Gastroesophageal sphincter (tissue), 4 donors: ENCODE measurements at regions not wholly inside any gene's neighbourhood (a gene's known extent, or its start where the extent isn't known, plus 50 kb on each side); places are given as distances from the start of the nearest gene placed in this dataset.

Experiments
- ATAC-seq: fragments of 150-250 bp; one replicate; pipeline ENCODE4 v1.9.1; 2016; ENCODE audit warnings: mild to moderate bottlenecking, moderate library complexity
- H3K27ac ChIP-seq, 4 donors: fragments of 200-600 bp; sonication (generic) in 3 of 4; 1 replicate in 3 of 4; 2 replicates in 1 of 4; pipeline ENCODE4 v1.5.1; 2016 to 2019
- H3K27me3 ChIP-seq: fragments of 200-600 bp; sonication (generic); one replicate; pipeline ENCODE4 v1.5.1; 2019
- H3K36me3 ChIP-seq, 2 donors: fragments of 200-600 bp; sonication (generic); one replicate each; pipeline ENCODE4 v1.5.1; 2019; ENCODE audit warnings: control low read depth in 1 of 2
- H3K4me1 ChIP-seq, 3 donors: fragments of 200-600 bp; sonication (generic); 1 replicate in 2 of 3; 2 replicates in 1 of 3; pipeline ENCODE4 v1.5.1; 2016 to 2019; ENCODE audit warnings: control low read depth in 2 of 3
- H3K4me3 ChIP-seq, 2 donors: fragments of 200-600 bp; sonication (generic); one replicate each; pipeline ENCODE4 v1.5.1; 2019; ENCODE audit warnings: mild to moderate bottlenecking in 1 of 2, moderate library complexity in 1 of 2
- H3K9me3 ChIP-seq, 3 donors: fragments of 200-600 bp; sonication (generic); one replicate each; pipeline ENCODE4 v1.5.1; 2017 to 2019; ENCODE audit warnings: control low read depth in 2 of 3
- EP300 ChIP-seq: sonication (generic); formaldehyde crosslinking; IDR thresholded peaks from one replicate; pipeline ENCODE4 v1.6.1; 2017; ENCODE audit warnings: antibody characterized with exemption, mild to moderate bottlenecking
- POLR2A ChIP-seq, 2 donors: fragments of 450-650 bp; IDR thresholded peaks; one replicate each; pipeline ENCODE4 v1.6.1; 2017; ENCODE audit warnings: antibody characterized with exemption in 2 of 2, mild to moderate bottlenecking in 2 of 2, moderate library complexity in 1 of 2
- POLR2AphosphoS5 ChIP-seq: sonication (generic); formaldehyde crosslinking; IDR thresholded peaks from one replicate; pipeline ENCODE4 v1.6.1; 2017; ENCODE audit warnings: antibody characterized with exemption
- WGBS, 2 donors: methylation state at CpG; one replicate each; pipeline ENCODE4 v1.1.5; 2018; ENCODE audit warnings: low coverage in 1 of 2; 5-methylcytosine and 5-hydroxymethylcytosine counted together
- TF ChIP-seq, protein P1 (sequence below), 4 experiments: fragments of 200-600 bp in 2 of 4; fragments of 450-650 bp in 2 of 4; sonication (generic) in 1 of 4; IDR thresholded peaks; one replicate each; pipeline ENCODE4 v1.5.1; 2017 to 2019; ENCODE audit warnings: antibody characterized with exemption in 4 of 4, mild to moderate bottlenecking in 2 of 4, moderate library complexity in 2 of 4

GRCh38 chr7:424961-425793, 94.5 kb downstream of the PDGFA start:
- peak overlapping the region in 3 of 4 donors; percentile 54 to 66 (median 63) for H3K27ac ChIP-seq
- peaks cover 5% of the 10 kb centered on the region for H3K27me3 ChIP-seq
- H3K36me3 ChIP-seq = no peaks in the 10 kb centered on the region
- peak overlapping the region in 1 of 2 donors; percentile 14 for H3K4me3 ChIP-seq
- peak; percentile 48 for ATAC-seq
- no peaks in the 10 kb centered on the region for H3K9me3 ChIP-seq
- 66% methylated on average over 9 of the region's 46 CpGs; no CpG with 5 or more reads in 1 of the 2 donors for WGBS, 2 donors
- TF ChIP-seq POLR2AphosphoS5 = peak; percentile 62
- no peak for TF ChIP-seq POLR2A (IDR thresholded peaks at IDR 0.05)
- peaks cover 0 to 19% (median 0%) of the 10 kb centered on the region in 3 donors for H3K4me1 ChIP-seq

- Histone ChIP-seq H3K36me3 (no peaks in the 10 kb centered on the region), H3K4me1 (peaks cover 0 to 19% (median 0%) of the 10 kb centered on the region in 3 donors), H3K27me3 (peaks cover 5% of the 10 kb centered on the region), H3K4me3 (peak overlapping the region in 1 of 2 donors; percentile 14), H3K27ac (peak overlapping the region in 3 of 4 donors; percentile 54 to 66 (median 63)), H3K9me3 (no peaks in the 10 kb centered on the region)
- WGBS, 2 donors = 33% methylated on average over 1 of the region's 16 CpGs; no CpG with 5 or more reads in 1 of the 2 donors
- no peak for ATAC-seq
- TF ChIP-seq POLR2A (IDR thresholded peaks at IDR 0.05) (no peak), POLR2AphosphoS5 (no peak), EP300 (no peak)
- TF ChIP-seq, protein P1, sequence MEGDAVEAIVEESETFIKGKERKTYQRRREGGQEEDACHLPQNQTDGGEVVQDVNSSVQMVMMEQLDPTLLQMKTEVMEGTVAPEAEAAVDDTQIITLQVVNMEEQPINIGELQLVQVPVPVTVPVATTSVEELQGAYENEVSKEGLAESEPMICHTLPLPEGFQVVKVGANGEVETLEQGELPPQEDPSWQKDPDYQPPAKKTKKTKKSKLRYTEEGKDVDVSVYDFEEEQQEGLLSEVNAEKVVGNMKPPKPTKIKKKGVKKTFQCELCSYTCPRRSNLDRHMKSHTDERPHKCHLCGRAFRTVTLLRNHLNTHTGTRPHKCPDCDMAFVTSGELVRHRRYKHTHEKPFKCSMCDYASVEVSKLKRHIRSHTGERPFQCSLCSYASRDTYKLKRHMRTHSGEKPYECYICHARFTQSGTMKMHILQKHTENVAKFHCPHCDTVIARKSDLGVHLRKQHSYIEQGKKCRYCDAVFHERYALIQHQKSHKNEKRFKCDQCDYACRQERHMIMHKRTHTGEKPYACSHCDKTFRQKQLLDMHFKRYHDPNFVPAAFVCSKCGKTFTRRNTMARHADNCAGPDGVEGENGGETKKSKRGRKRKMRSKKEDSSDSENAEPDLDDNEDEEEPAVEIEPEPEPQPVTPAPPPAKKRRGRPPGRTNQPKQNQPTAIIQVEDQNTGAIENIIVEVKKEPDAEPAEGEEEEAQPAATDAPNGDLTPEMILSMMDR (IDR thresholded peaks at IDR 0.05) = no peak
Measured at GRCh38 chr7:425794-426188, 93.9 kb downstream of the PDGFA start.

DNA sequence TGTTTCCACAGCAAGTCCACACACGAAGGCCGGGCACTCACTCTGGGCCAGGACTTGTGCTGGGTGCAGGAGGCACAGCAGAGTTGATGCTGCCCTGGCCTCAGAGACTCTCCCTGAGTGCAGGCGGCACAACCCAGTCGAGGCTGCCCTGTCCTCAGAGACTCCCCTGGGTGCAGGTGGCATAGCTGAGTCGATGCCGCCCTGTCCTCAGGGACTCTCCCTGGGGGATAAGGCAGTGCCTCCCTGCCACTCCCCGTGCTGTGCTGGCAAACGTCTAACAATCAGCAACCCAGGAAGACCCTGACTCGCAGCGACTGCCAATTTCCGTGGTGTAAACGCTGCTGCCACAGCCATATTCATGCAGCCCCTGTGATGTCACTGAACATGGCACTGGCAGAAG, 93.1 kb downstream of the PDGFA start:
- peaks cover 0 to 19% (median 0%) of the 10 kb centered on the region in 3 donors for H3K4me1 ChIP-seq
- 87% methylated on average over 3 of the region's 12 CpGs; no CpG with 5 or more reads in 1 of the 2 donors for WGBS, 2 donors
- H3K36me3 ChIP-seq = no peaks in the 10 kb centered on the region
- H3K4me3 ChIP-seq = no peak overlapping the region
- TF ChIP-seq POLR2A (IDR thresholded peaks at IDR 0.05) (no peak), POLR2AphosphoS5 (no peak), EP300 (no peak)
- TF ChIP-seq, protein P1 (IDR thresholded peaks at IDR 0.05) = no peak
- H3K27ac ChIP-seq = peak overlapping the region in 1 of 4 donors; percentile 66
- no peaks in the 10 kb centered on the region for H3K9me3 ChIP-seq
- no peak for ATAC-seq
- H3K27me3 ChIP-seq = peaks cover 5% of the 10 kb centered on the region

GRCh38 chr7:427506-428103, 92.0 kb downstream of the PDGFA start:
- Histone ChIP-seq H3K4me3 (no peak overlapping the region), H3K9me3 (no peaks in the 10 kb centered on the region), H3K27ac (no peak overlapping the region), H3K4me1 (peaks cover 0 to 19% (median 0%) of the 10 kb centered on the region in 3 donors), H3K27me3 (peaks cover 5% of the 10 kb centered on the region), H3K36me3 (no peaks in the 10 kb centered on the region)
- TF ChIP-seq, protein P1 (IDR thresholded peaks at IDR 0.05) = no peak
- TF ChIP-seq POLR2AphosphoS5 (no peak), EP300 (no peak), POLR2A (IDR thresholded peaks at IDR 0.05) (no peak)
- 82 to 87% methylated on average over 16 to 18 of the region's 18 CpGs for WGBS, 2 donors
- no peak for ATAC-seq

GRCh38 chr7:428387-428786, 91.3 kb downstream of the PDGFA start:
- H3K9me3 ChIP-seq = no peaks in the 10 kb centered on the region
- 94 to 95% methylated on average over 11 to 13 of the region's 18 CpGs for WGBS, 2 donors
- no peaks in the 10 kb centered on the region for H3K36me3 ChIP-seq
- no peak for ATAC-seq
- H3K27ac ChIP-seq = no peak overlapping the region
- TF ChIP-seq POLR2A (IDR thresholded peaks at IDR 0.05) (no peak), EP300 (no peak), POLR2AphosphoS5 (no peak)
- TF ChIP-seq, protein P1 (IDR thresholded peaks at IDR 0.05) = no peak
- H3K27me3 ChIP-seq = peaks cover 3% of the 10 kb centered on the region
- H3K4me3 ChIP-seq = no peak overlapping the region
- peaks cover 0 to 19% (median 0%) of the 10 kb centered on the region in 3 donors for H3K4me1 ChIP-seq
